ENCODE measurements at regions not wholly inside any gene's neighbourhood (a gene's known extent, or its start where the extent isn't known, plus 50 kb on each side); places are given as distances from the start of the nearest gene placed in this dataset.

DNA sequence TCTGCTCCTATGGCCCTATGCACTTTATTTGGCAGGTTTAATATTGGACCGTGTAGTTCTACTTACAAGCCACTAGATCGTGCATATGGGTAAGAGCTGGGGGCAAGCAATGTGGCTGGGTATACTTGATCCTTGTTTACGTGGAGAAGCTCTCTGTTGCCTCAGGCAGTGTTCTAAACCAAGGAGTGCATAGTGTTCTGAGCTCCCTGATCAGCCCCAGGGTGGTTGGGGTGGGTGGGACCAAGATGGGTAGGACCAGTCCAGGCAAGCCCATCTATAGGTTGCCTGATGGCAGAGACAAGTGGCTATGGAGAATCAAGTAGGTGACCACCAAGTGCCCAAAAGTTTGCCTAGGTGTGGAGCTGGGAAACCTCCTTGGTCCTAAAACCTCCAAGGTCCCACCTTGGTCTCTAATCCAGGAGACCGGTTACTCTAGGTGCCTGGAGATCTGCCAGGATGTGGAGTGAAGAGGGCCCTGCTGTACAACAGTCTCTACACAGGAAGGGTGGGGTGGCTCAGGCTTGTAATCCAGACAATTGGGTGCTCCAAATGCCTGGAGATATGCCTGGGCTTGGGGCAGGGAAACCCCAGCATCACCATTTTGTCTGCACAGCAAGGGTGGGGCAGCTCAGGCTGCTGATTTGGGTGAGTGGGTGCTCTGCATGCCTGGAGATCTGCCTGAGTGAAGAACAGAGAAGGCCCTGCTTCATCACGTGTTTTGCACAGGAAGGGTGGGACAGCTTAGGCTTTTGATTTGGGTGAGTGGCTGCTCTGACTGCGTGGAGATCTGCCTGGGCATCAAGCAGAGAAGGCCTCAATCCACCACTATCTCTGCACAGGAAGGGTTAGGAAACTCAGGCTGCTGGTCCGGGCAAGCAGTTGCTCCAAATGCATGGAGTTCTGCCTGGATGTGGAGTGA is 659.8 kb downstream of the TLE4 start:
- no peak overlapping the region for H3K4me3 ChIP-seq (ENCODE audit: low read depth, low read length)
- no peak for DNase-seq (ENCODE audit: low read depth)

DNA sequence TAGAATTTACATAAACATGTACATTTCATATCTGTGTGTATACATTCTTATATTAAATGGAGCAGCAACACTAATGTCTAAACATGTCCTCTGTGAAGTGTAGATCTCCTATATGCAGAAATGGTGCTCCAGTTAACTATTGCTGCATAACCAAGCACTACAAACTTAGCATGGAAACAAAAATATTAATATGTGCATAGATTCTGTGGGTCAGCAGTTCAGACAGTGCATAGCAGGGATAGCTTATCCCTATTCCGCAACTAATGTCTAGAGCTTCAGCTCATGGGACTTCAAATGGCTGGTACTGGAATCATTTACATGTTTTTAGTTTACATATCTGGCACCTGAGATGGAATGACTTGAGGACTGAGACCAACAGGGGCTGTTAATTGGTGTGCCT is 652.1 kb downstream of the TLE4 start:
- DNase-seq (ENCODE audit: low read depth) = no peak
- no peak overlapping the region for H3K4me3 ChIP-seq (ENCODE audit: low read depth, low read length)

DNA sequence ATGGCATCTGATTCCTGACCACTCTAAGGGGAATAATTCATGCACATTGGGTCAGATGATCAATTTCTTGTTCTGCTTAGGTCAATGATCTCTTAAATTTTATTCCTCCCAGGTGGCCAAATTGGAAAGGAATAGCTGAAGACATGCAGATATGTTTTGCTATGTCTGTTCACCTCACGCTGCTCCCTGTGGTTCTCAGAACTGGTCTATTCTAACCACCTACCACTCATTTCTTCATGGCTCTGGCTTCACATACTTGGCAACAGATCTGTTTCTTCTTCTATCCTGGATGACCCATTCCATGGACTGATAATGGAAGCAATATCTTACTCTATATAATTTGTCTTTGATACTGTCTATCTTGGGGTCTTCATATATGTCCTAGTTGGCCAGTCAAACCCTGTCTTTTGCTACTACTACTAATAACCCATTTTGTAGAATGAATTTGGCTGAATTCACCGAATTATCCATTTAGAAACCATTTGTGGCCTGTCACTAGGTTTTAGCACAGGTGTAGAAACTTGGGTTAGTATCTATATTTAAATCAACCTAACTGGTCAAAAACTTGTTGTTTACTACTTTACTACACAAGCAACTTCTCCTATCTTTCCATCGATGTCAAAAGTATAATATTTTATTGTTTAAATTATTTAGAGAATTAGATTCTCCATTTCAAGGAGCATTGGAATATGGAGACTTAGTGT is 650.9 kb downstream of the TLE4 start:
- DNase-seq (ENCODE audit: low read depth) = no peak

DNA sequence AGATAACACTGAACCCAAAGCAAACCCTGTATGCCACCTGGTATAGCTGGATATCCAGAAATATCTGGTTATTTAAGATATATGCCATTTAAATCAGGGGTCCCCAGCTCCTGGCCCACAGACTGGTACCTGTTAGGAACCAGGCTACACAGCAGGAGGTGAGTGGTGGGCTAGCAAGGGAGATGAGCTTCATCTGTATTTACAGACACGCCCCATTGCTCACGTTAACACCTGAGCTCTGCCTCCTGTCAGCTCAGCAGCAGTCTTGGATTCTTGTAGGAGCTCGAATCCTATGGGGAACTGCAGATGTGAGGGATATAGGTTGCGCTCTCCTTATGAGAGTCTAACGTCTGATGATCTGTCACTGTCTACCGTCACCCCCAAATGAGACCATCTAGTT is 646.6 kb downstream of the TLE4 start:
- H3K4me3 ChIP-seq (ENCODE audit: low read depth, low read length) = no peak overlapping the region
- DNase-seq (ENCODE audit: low read depth) = no peak

More for the DNA sequence above, 650.9 kb downstream of the TLE4 start:
- no peak overlapping the region for H3K4me3 ChIP-seq (ENCODE audit: low read depth, low read length)

DNA sequence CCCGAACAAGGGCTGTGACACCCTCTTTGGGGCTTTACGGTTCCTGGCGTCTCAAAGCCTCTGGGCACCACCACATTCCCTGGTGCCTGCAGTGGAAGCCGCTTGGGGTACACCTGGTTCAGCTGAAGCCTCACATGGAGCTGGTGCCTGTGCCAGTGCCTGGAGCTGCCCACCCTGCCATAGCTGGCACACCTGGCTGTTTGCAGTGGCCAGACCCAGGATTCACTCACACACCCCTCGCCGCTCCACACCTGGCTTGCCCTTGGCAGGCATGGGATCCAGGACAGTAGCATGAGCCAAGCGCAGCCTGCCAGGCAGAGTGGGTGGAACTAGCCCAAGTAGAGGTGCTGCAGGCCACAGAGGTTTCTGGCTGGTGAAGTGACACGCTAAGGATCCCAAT is 641.8 kb downstream of the TLE4 start:
- H3K4me3 ChIP-seq (ENCODE audit: low read depth, low read length) = no peak overlapping the region
- DNase-seq (ENCODE audit: low read depth) = no peak

DNA sequence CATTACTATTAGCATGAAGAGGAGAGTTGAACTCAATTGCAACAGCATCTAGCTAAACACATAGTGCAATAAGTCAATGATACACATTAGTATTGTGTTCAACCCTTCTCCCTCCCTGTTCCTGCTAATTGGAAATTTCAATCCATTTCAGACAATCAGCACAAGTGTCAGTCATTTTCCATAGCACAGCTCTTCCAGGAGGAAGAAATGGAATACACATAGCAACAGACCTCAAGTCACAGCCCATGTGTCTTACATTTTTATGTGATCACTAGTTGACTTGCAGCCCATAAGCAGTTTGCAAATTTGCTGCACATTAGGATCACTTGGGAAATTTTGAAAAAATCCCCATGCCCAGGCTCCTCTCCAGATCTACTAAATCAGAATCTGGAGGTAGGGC is 636.9 kb downstream of the TLE4 start:
- no peak for DNase-seq (ENCODE audit: low read depth)
- H3K4me3 ChIP-seq (ENCODE audit: low read depth, low read length) = no peak overlapping the region

DNA sequence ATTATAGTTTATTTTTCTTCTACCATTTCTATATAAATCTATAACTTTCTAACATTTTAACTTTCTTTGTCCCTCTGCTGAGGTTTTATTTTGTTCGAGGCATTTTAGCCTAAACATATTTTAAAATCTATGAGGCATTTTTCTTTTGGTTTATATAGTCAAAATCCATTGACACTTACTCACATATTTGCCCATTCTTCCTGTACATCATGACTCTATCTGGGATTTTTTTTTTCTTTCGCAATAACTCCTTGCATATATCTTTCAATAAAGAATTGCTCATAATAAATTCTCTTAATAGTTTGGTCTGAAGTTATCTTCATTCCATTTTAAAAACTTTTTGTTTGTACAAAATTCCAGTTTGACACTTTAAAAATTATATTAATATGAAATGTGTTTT is 632.3 kb downstream of the TLE4 start:
- no peak for DNase-seq (ENCODE audit: low read depth)
- no peak overlapping the region for H3K4me3 ChIP-seq (ENCODE audit: low read depth, low read length)

DNA sequence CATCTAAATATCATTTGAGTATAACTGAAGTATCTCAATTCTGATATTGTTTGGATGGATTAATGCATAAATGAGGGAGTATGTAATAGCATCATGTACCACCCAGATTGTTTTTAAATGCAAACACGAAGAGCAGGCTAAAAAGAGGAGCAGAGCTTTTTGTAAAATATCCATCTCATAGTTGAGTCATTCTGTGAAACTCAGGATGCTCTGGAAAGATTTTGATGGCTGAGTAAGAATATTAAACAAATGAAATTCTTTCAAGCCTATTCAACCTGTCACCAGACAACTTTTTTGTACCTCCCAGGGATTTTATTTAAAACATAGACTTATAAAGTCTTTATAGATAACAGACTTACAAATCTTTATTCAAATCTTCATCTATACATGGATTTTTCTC is 625.9 kb downstream of the TLE4 start:
- no peak for DNase-seq (ENCODE audit: low read depth)
- no peak overlapping the region for H3K4me3 ChIP-seq (ENCODE audit: low read depth, low read length)

DNA sequence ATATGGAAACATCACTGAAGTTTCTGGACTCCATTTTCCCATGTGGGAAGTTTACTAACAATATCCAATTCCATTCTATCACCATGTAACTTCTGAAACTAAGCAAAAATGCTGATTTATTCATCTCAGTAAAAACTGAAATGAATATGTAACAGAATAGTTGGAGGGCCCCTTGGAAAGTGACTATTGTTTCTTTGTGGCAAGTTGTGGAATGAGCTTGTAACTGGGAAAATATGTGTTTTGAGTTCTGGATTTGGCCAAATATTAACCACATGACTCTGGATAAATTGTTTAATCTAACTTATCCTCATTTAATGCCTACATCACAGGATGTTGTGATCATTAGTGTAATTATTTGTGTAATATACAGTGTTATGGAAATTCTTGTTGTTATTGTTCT is 619.3 kb downstream of the TLE4 start:
- DNase-seq (ENCODE audit: low read depth) = no peak
- no peak overlapping the region for H3K4me3 ChIP-seq (ENCODE audit: low read depth, low read length)

DNA sequence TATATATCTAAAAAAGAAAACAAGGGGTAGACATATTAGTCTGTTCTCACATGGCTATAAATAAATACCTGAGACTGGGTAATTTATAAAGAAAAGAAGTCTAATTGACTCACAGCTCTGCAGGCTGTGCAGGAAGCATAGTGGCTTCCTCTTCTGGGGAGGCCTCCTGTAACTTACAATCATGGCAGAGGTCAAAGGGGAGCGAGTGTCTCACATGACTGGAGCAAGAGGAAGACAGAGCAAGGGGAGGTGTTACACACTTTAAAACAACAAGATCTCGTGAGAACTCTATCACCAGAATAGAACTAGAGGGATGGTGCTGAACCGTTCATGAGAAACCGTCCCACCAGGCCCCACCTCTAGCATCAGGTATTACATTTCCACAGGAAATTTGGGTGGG is 616.8 kb downstream of the TLE4 start:
- DNase-seq (ENCODE audit: low read depth) = no peak
- H3K4me3 ChIP-seq (ENCODE audit: low read depth, low read length) = no peak overlapping the region

DNA sequence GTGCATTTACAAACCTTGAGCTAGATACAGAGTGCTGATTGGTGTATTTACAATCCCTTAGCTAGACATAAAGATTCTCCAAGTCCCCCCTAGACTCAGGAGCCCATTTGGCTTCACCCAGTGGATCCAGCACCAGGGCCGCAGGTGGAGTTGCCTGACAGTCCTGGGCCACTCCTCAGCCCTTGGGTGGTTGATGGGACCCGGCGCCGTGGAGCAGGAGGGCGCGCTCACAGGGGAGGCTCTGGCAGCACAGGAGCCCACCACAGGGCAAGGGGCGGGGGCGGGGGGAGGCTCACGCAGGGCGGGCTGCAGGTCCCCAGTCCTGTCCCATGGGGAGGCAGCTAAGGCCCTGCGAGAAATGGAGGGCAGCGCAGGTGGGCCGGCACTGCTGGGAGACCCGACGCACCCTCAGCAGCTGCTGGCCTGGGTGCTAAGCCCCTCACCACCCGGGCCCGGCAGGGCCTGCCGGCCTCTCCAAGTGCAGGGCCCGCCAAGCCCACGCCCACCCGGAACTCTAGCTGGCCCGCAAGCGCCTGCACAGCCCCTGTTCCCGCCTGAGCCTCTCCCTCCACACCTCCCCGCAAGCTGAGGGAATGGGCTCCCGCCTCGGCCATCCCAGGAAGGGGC is 613.5 kb downstream of the TLE4 start:
- no peak overlapping the region for H3K4me3 ChIP-seq (ENCODE audit: low read depth, low read length)
- no peak for DNase-seq (ENCODE audit: low read depth)

DNA sequence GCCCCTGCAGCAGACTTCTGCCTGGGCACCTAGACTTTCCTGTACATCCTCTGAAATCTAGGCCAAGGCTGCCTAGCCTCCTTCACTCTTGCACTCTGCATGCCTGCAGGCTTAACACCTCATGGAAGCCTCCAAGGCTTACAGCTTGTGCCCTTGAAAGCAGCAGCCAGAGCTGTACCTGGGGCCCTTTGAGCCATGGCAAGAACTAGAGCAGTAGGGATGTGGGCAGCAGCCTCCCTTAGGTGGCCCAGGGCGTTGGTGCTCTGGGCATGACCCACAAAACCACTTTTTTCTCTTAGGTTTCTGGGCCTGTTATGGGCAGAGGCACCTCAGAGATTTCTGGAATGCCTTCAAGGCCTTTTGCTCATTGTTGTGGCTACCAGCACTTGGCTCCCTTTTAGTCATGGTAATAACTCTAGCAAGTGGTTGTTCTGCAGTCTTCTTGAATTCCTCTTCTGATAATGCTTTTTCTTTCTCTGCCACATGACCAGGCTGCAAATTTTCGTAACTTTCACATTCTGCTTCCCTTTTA is 606.2 kb downstream of the TLE4 start:
- no peak for DNase-seq (ENCODE audit: low read depth)
- H3K4me3 ChIP-seq (ENCODE audit: low read depth, low read length) = no peak overlapping the region

DNA sequence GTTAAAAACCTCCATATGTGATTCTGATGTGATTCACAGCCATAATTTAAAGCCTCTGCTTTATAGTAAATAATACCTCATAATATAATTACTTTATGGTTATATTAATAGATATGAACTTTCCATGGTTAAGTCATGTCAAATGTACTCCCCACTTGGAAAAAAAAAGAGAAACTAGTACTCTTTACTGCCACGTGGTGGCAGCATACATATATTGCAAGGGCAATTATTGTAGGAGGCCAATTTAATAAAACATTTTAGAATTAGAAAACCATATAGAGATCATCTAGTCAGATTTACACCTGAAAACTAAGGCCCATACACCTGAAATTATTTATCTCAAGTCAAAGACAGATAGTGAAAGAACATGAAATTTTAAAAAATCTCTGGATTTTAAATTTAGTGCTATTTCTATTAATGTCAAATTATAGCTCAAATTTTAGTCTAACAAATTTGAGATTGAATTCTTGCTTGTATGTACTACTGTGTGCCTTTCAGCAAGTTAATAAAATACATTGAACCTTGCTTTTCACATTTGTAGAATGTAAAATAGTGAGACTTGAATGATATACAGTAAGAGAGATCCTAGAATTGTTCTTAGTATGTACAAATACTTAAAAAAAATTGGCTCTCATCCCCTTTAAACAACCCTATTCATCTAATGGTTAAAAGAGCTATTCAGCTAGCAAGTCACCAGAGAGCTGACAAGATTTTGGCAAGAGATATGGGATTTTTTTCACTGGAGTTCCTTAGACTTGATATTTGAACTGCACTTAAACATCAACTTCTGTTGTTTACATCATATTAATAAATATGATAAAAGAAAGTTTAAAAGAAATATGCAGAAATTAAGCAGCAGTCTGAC is 603.8 kb downstream of the TLE4 start:
- DNase-seq (ENCODE audit: low read depth) = no peak

DNA sequence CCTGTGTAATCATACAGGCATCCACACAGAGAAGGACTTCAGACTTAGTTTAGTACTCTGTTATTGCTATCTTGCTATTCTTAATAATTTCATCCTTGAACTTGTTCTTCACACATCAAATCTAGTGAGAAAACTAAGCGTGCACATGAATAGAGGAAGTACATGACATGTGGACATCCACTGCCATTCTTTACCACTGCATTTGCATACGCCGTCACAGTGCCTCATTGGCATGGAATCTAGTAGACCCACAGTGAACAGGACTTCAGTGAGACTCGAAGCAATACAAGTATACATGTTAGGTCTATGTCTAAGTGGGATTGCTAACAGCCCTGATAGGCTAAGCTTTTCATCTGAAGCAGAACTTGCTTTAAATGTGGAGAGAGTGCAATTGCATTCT is 592.1 kb downstream of the TLE4 start:
- no peak for DNase-seq (ENCODE audit: low read depth)
- no peak overlapping the region for H3K4me3 ChIP-seq (ENCODE audit: low read depth, low read length)

More for the DNA sequence above, 603.8 kb downstream of the TLE4 start:
- H3K4me3 ChIP-seq (ENCODE audit: low read depth, low read length) = no peak overlapping the region

DNA sequence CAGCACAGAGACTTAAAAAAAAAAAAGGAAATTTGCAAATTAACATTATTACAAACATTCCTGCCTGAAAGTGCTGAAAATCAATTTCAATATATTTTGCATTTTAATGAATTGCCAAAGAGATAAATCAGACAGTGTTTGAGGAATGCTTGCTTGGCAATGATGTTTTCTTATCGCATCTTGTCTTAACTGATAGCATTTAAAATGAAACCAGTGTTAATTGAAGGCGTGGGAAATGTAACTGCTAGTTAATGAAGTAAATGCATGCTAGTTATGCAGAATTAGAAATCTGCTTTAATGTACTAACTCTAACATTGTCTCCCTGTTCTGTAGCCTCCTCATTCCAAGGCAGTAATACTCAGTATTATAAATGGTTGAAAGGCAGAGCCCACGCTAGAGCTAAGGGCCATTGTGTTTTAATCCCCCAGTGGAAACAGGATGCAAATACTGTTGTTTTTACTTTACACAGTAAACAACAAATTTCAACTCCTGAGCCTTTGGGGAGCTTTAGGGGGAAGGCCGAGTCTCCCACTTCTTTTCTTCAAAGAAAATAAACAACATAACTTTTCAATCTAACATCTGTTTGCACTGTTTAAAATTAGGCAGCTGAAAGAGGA is 586.9 kb downstream of the TLE4 start:
- DNase-seq (ENCODE audit: low read depth) = no peak
- no peak overlapping the region for H3K4me3 ChIP-seq (ENCODE audit: low read depth, low read length)

DNA sequence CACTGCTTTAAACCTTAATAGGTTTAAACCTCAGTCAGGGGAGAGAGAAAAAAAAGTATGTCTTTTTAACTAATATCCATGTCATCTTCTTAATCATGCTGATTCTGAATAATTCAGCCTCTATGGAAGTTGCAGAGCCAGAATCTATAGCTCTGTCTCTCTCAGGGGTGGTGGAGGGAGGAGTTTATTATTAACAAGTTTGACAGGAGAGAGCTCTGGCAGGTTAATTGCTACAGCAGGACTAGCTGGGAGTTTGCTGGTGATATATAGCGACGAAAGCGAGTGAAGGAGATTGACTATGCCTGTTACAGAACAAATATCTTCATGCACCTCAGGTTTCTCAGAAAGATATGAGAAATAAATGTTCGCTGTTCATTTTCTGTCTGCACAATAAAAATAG is 586.4 kb downstream of the TLE4 start:
- H3K4me3 ChIP-seq (ENCODE audit: low read depth, low read length) = no peak overlapping the region
- DNase-seq (ENCODE audit: low read depth) = no peak

DNA sequence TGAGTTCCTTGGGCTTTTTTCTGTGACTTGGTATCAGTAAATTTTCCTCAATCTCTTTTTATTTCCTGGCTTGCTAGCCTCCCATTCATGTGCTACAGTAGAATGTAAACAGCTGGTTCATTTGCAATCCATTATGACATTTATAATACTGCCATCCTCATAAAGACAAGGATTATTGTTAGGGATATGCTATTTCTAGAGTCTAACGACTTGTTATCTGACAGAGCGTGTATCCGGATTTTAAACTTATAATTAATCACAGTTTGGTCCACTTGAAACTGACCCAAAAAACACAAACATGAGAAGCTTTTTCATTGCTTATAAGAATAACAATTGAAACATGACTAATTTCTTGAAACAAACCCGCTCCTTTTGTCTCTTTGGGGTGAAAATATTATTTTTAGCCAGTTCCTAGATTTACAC is 585.8 kb downstream of the TLE4 start:
- no peak for DNase-seq (ENCODE audit: low read depth)
- H3K4me3 ChIP-seq (ENCODE audit: low read depth, low read length) = no peak overlapping the region

DNA sequence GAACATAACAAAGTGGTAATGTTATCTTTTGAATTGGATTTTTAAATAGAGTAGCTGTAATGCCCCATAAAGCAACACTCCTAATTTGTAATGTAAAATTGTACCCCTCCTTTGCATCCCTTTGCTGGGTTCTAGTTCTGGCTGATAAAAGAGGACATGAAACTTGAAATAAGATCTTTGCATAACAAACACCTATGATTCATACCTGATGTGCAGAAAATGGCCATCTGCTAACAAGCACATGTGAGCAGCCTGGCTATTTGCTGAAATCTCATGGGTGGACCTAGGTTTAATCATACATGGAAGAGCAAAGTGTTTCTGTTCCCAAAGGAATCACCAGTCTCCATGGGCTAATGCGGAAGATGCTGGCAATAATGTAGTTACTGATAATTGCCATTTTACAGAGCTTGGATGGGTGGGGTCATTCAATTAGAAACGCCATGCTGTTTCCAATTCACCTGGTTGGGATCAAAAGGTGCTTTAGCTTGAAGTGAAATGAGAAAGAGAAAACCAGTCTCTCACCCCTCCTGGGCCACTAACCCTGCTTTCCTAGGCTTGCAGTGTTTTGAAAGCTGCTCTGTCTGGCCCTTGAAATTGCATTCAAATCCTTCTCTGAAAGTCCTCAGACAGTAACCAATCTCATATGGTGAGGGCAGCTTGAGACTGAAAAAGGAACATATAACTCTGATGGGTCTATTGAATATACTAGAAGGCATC is 585.1 kb downstream of the TLE4 start:
- no peak overlapping the region for H3K4me3 ChIP-seq (ENCODE audit: low read depth, low read length)
- no peak for DNase-seq (ENCODE audit: low read depth)

Measured in skeletal muscle cell (primary cell).